ENCODE measurements at regions not wholly inside any gene's neighbourhood (a gene's known extent, or its start where the extent isn't known, plus 50 kb on each side); places are given as distances from the start of the nearest gene placed in this dataset.

- TF ChIP-seq EZH2phosphoT487 (IDR thresholded peaks at IDR 0.05; ENCODE audit: borderline replicate concordance, low read length) (no peak), EZH2 (IDR thresholded peaks at IDR 0.05; ENCODE audit: low read length, unreplicated experiment) (no peak)
- TF ChIP-seq, protein P1, sequence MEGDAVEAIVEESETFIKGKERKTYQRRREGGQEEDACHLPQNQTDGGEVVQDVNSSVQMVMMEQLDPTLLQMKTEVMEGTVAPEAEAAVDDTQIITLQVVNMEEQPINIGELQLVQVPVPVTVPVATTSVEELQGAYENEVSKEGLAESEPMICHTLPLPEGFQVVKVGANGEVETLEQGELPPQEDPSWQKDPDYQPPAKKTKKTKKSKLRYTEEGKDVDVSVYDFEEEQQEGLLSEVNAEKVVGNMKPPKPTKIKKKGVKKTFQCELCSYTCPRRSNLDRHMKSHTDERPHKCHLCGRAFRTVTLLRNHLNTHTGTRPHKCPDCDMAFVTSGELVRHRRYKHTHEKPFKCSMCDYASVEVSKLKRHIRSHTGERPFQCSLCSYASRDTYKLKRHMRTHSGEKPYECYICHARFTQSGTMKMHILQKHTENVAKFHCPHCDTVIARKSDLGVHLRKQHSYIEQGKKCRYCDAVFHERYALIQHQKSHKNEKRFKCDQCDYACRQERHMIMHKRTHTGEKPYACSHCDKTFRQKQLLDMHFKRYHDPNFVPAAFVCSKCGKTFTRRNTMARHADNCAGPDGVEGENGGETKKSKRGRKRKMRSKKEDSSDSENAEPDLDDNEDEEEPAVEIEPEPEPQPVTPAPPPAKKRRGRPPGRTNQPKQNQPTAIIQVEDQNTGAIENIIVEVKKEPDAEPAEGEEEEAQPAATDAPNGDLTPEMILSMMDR (conservative IDR thresholded peaks at IDR 0.05; ENCODE audit: low read depth, low read length), result no peak
- Histone ChIP-seq H3K4me1 (ENCODE audit: insufficient read depth, low read length) (no peaks in the 10 kb centered on the region), H3K27ac (ENCODE audit: low read length) (no peak overlapping the region), H2AFZ (ENCODE audit: low read length) (no peak overlapping the region), H3K9ac (ENCODE audit: low read length) (no peak overlapping the region), H3K79me2 (ENCODE audit: low read length) (no peaks in the 10 kb centered on the region), H3F3A (ENCODE audit: low read length, unreplicated experiment) (no peaks in the 10 kb centered on the region), H3K27me3 (ENCODE audit: low read length) (no peaks in the 10 kb centered on the region), H4K20me1 (ENCODE audit: low read length) (no peaks in the 10 kb centered on the region), H3K9me3 (ENCODE audit: low read length) (no peaks in the 10 kb centered on the region), H3K4me3 (ENCODE audit: low read length) (no peak overlapping the region), H3K9me2 (replicated peaks; ENCODE audit: low read length) (no peaks in the 10 kb centered on the region; the same call in 1 of the 2 replicates), H3K36me3 (ENCODE audit: low read depth, low read length) (0 out of 2 replicates have a peak, but pooled peaks cover 2% of the 10 kb centered on the region), H3K4me2 (ENCODE audit: low read length) (no peak overlapping the region)
- DNase-seq (no peak), ATAC-seq (no peak)
- CTCF ChIA-PET, result no interaction called here
- intact Hi-C loops (cut with micrococcal nuclease), result no loop called here
- no TSS peak for BruUV-seq (replicated peaks)
- POLR2A ChIA-PET (ENCODE audit: unreplicated experiment), result no interaction called here
Measured at GRCh38 chr11:71063129-71063528, 189.2 kb downstream of the SHANK2 start.

DNA sequence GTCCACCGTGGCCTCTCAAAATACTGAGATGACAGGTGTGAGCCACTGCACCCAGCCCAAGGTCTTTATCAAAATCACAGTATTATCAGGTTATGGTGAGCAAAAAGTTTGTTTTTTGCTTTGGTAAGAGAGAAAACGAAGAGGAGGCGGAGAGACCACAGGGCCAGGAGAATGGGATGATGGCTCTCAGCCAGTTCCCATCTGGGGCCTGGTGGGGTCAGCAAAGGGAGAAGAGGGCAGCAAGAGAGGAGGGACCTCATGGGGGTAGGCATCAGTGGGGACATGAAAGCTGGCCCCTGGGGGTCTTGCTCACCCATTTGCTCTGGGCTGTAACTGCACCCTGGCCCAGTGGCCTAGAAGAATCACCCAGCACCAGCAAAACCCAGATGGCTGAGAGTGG is 190.2 kb downstream of the SHANK2 start:
- H3K9me2 ChIP-seq (replicated peaks; ENCODE audit: low read length), result no peaks in the 10 kb centered on the region
- no peaks in the 10 kb centered on the region for H3K4me1 ChIP-seq (ENCODE audit: insufficient read depth, low read length)
- no TSS peak for BruUV-seq (replicated peaks)
- ChIA-PET POLR2A (ENCODE audit: unreplicated experiment) (no interaction called here), CTCF (no interaction called here)
- intact Hi-C loops (cut with micrococcal nuclease), result no loop called here
- H3K36me3 ChIP-seq (ENCODE audit: low read depth, low read length), result no peaks in the 10 kb centered on the region
- H3K4me2 ChIP-seq (ENCODE audit: low read length), result no peak overlapping the region
- H3K79me2 ChIP-seq (ENCODE audit: low read length), result no peaks in the 10 kb centered on the region
- H3K27ac ChIP-seq (ENCODE audit: low read length), result no peak overlapping the region
- no peak for TF ChIP-seq EZH2 (IDR thresholded peaks at IDR 0.05; ENCODE audit: low read length, unreplicated experiment)
- TF ChIP-seq, protein P1 (conservative IDR thresholded peaks at IDR 0.05; ENCODE audit: low read depth, low read length), result 0 out of 2 replicates have a peak, but pooled peaks have one; percentile 16
- TF ChIP-seq EZH2phosphoT487 (IDR thresholded peaks at IDR 0.05; ENCODE audit: borderline replicate concordance, low read length), result no peak
- DNase-seq (no peak), ATAC-seq (no peak)
- no peaks in the 10 kb centered on the region for H3K27me3 ChIP-seq (ENCODE audit: low read length)
- H3K9ac ChIP-seq (ENCODE audit: low read length), result no peak overlapping the region
- H2AFZ ChIP-seq (ENCODE audit: low read length), result no peak overlapping the region
- no peaks in the 10 kb centered on the region for H4K20me1 ChIP-seq (ENCODE audit: low read length)
- H3F3A ChIP-seq (ENCODE audit: low read length, unreplicated experiment), result no peaks in the 10 kb centered on the region
- no peaks in the 10 kb centered on the region for H3K9me3 ChIP-seq (ENCODE audit: low read length)
- no peak overlapping the region for H3K4me3 ChIP-seq (ENCODE audit: low read length)

DNA sequence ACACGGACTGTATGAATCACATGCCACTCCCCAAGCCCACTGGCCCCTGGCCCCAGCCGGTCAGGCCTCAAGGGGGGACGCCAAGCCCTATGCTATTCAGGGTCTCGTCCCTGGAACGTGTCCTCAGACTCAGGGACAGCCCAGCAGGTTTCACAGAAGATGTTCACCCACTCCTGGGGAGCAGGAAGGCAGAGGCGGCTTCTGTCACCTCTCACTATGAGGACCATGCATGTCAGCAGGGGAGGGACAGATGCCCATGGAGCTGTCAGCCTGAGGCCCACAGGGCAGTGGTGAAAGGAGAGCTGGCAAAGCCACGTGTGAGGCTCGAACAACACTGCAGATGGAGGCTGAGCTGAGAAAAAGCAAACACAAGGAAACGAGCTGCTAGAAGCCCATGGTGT is 192.0 kb downstream of the SHANK2 start:
- Histone ChIP-seq H2AFZ (ENCODE audit: low read length) (no peak overlapping the region), H4K20me1 (ENCODE audit: low read length) (no peaks in the 10 kb centered on the region), H3K9me2 (replicated peaks; ENCODE audit: low read length) (no peaks in the 10 kb centered on the region), H3K4me1 (ENCODE audit: insufficient read depth, low read length) (no peaks in the 10 kb centered on the region), H3K9ac (ENCODE audit: low read length) (no peak overlapping the region), H3K79me2 (ENCODE audit: low read length) (no peaks in the 10 kb centered on the region), H3K27me3 (ENCODE audit: low read length) (no peaks in the 10 kb centered on the region), H3F3A (ENCODE audit: low read length, unreplicated experiment) (no peaks in the 10 kb centered on the region), H3K36me3 (ENCODE audit: low read depth, low read length) (peaks cover 4% of the 10 kb centered on the region; the same call in 1 of the 2 replicates), H3K9me3 (ENCODE audit: low read length) (no peaks in the 10 kb centered on the region), H3K27ac (ENCODE audit: low read length) (no peak overlapping the region), H3K4me2 (ENCODE audit: low read length) (no peak overlapping the region), H3K4me3 (ENCODE audit: low read length) (no peak overlapping the region)
- no TSS peak for BruUV-seq (replicated peaks)
- POLR2A ChIA-PET (ENCODE audit: unreplicated experiment), result no interaction called here
- TF ChIP-seq EZH2phosphoT487 (IDR thresholded peaks at IDR 0.05; ENCODE audit: borderline replicate concordance, low read length) (no peak), EZH2 (IDR thresholded peaks at IDR 0.05; ENCODE audit: low read length, unreplicated experiment) (no peak)
- TF ChIP-seq, protein P1 (conservative IDR thresholded peaks at IDR 0.05; ENCODE audit: low read depth, low read length), result no peak
- CTCF ChIA-PET, result interaction anchor here (0.6 kb wide), 1 partner anchor 484 kb away, joined by 4 read pairs; no protein-coding TSS in a partner anchor
- no peak for DNase-seq
- intact Hi-C loops (cut with micrococcal nuclease), result no loop called here
- ATAC-seq, result no peak
